ENCODE measurements at regions not wholly inside any gene's neighbourhood (a gene's known extent, or its start where the extent isn't known, plus 50 kb on each side); places are given as distances from the start of the nearest gene placed in this dataset.

DNA sequence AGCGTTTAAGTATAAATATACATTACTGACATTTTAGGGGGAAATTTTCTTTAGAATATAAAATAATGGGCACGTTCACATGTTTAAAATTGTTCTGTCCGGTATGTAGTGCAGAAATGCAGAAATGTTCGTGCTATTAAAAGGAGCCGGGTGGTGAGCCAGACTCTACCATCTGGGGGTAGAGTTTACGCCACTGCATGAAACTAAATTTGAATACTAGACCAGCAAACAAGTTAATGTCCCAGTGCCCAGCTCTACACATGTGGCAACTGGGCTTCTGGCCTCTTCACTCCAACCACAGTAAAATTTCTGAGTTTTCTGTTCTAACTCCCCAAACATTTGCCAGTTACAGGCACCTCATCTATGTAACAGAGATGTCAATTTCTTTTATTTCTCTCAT lies 1453.3 kb upstream of the TENM3 start:
- TF ChIP-seq POLR2AphosphoS5 (IDR thresholded peaks at IDR 0.05; ENCODE audit: borderline replicate concordance, low read depth, low read length) = no peak
- TF ChIP-seq EZH2 (IDR thresholded peaks at IDR 0.05) = no peak
- TF ChIP-seq FOXP2 (optimal IDR thresholded peaks at IDR 0.05; ENCODE audit: control extremely low read depth, extremely low read length, insufficient read depth) = no peak
